LoVo (cell line): ENCODE measurements at regions not wholly inside any gene's neighbourhood (a gene's known extent, or its start where the extent isn't known, plus 50 kb on each side); places are given as distances from the start of the nearest gene placed in this dataset.

Experiments
- DNase-seq: peaks from one replicate; pipeline ENCODE4 v3.0.0-alpha.2; 2016; ENCODE audit warnings: low spot score

DNA sequence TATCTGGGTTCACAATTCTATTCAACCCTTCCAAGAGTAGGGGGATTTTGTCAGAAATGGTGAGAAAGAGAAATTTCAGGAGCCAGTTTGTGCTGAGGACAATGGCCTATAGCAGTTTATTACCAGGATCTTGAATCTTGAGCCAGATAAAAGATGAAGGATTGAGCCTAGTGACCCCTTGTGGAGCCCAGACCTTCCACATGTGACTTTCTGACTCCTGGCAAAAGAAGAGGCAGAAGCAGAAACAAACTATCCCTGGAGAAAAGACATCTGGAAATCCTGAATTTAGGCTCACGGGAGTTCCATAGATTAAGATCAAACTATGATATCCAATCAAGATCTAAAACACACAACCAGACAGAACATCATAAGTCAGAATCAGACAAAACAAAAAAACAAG is 60.9 kb upstream of the CHRM2 start:
- no peak for DNase-seq

DNA sequence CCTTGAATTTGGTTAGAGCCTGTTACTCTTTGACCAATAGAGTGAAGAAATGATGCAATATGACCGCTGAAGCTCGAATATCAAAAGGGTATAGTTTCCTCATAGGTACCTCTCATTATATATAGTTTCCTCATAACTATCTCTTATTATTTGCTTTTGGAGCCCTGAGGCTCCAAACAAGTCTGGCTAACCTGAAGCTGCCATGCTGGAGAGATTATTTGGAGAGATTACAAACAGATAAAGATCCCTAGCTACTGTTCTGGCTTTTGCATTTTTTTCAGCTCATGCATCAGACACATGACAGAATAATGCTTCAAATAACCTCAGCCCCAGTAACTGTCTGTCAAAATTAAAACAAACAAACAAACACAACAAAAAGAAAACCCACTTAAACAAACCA is 65.4 kb upstream of the CHRM2 start:
- DNase-seq = no peak

DNA sequence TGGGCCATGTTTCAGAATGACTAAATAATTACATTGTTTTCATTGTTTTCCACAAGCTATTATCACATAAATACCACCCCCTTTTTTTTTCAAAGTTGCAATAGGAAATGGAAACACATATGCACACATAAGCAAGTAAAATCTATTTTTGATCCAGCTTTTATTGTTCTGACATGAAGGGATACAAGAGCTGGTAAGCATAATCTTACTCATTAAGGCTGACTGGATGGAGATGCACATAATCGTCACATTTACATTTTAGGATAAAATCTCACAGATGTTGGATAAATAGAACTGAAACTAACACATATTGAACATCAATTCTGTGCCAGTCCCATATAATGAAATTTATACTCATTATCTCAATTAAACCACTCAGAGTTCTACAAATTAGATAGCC is 84.5 kb upstream of the CHRM2 start:
- DNase-seq = no peak

DNA sequence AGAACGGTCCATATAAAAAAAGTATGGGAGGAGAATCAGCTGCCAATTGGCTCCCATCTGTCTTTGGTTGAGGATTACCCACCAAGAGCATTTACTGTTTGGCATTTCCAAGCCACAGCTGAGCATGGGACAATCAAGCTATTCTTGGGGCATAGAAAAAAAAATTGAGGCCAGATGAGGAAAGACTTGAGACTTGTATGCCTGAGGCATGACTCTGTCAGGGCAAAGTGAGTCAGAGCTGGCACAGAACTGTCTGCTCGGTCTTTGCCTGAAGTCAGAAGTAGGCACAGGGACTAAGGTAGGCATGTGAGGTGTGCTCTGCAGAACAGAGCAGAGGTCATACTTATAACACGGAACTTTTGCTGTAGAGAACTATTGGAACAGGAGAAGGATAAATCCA is 126.5 kb upstream of the CHRM2 start:
- DNase-seq = no peak

DNA sequence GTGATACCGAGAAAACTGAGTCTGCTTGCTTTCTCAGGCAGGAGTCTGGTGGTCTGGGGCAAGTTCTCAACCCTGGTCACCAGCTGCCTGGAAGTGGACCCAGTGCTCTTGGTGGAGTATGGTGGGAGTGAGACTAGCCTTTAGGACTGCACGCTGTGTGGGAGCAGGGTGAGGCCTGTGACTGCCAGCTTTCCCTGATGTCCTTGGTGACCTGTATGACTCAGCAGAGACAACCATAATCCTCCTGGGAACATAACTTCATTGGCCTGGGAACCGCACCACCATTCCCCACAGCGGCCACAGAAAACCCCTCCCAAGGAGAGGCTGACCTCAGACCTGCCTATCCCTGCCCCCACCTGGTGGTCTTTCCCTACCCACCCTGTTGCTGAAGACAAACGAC is 139.5 kb upstream of the CHRM2 start:
- no peak for DNase-seq

DNA sequence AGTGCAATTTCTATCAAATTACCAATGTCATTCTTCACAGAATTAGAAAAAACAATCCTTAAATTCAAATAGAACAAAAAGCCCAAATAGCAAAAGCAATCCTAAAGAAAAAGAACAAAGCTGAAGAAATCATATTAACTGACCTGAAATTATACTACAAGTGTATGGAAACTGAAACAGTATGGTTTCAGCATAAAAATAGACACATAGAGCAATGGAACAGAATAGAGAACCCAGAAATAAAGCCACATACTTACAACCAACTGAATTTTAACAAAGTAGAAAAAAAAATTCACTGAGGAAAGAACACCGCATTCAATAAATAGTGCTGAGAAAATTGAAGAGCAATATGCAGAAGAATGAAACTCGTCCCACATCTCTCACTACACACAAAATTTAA is 142.0 kb upstream of the CHRM2 start:
- DNase-seq = no peak

DNA sequence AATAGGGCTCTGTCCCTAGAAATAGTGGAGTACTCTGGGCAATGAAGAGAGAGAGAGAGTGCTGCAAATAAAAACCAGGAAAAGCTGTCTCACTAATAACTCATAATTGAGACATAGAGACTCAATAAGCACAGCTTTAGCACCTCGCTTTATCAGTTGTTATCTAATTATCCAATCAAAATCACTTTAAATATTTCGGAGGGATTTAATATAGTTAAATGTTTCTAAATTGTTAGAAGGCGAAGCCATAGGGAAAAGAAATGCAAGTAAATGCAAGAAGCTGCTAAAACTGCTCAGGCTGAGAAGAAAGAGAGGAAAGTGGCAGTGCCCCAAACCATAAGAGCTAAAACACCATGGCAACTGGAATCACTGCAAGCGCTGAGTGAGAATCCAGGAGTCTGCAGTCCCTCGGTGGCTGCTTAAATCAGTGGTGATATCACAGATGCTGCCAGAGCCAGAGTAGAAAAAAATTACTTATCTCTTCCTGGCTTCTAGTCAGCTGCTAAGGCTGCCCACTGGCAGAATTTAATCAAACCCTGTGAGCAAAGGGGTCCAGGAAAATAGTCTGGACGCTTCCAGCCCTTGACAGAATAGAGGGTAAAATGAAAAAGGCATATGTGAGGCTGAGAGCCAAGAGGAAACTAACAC is 150.4 kb upstream of the CHRM2 start:
- no peak for DNase-seq

DNA sequence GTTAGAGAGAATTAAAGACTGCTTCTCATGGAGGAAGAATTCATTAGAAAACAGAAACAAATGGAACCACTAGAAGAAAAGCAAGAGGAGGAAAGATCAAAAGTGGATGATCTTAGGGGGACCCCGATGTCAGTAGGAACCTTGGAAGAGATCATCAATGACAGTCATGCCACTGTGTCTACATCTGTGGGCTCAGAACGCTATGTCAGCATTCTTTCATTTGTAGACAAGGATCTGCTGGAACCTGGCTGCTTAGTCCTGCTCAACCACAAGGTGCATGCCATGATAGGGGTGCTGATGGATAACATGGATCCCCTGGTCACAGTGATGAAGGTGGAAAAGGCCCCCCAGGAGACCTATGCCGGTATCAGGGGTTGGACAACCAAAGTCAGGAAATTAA is 154.4 kb upstream of the CHRM2 start:
- DNase-seq = no peak

DNA sequence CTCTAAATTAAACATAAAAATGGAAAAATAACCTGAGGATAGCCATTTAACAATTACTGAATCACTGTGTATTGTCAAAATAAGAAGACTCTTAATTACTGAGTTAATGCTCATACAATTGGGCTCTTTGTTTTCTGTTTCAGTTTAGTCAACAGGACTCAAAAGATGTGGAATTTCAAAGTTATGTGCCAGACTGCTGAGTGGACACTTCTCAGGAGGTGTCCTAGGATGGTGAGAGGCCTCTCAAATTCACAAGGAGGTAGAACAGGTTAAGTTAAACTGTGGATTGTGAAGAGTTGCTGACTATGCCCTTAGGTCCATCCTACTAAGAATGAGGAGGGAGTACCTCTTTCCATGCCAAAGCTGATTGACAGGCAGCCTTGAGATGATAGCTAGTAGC is 157.7 kb upstream of the CHRM2 start:
- DNase-seq = no peak

DNA sequence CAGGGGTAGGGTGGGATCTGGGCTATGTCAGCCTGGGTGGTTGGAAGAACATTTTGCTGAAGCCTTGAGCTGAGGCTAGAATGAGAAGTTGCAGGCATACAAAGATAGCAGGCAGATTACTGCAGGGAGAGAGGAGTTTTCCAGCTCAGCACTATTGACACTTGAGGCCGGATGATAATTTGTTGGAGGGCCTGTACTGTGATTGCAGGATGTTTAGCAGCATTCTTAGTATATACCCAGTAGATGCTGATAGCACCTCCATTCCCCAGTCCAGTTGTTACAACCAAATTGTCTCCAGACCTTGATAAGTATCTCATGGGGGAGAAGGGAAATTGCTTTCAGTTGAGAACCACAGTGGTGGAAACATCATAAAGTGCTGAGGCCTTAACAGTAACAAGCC is 158.6 kb upstream of the CHRM2 start:
- DNase-seq = no peak

DNA sequence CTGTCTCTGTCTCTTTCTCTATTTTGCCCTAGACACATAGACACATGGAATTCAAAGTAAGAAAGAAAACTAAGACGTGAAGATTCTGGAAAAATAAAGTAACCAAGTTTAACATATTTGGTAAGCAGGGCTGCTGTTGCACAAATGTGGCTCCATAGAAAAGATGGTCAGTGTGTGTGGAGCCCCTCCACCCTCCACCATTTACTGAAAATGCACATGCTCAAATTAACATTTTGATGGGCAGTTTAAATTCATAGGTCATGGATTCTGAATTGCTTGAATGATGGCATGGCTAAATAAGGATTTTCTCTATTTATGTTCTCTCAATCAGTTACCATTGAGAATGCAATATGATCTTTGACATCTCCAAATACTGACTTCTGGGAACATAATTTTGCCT is 165.5 kb upstream of the CHRM2 start:
- DNase-seq = no peak

DNA sequence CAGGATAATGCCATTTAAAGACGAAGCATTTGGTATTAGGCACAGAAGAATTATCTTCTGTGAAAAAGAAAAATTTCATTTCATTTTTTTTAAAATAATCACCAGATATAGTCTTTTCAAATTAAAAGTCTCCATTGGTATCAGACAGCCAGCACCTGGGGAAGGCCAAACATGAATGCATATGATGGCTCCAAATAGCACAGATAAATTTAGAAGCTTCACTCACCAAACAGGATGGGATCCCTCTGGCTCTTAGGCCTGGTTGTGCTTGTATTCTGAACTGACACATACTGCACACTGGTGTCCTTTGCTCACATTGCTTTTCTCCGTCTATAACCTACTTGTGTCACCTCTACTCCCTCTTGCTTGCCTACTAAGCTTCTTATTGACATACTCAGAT is 169.5 kb upstream of the CHRM2 start:
- no peak for DNase-seq

DNA sequence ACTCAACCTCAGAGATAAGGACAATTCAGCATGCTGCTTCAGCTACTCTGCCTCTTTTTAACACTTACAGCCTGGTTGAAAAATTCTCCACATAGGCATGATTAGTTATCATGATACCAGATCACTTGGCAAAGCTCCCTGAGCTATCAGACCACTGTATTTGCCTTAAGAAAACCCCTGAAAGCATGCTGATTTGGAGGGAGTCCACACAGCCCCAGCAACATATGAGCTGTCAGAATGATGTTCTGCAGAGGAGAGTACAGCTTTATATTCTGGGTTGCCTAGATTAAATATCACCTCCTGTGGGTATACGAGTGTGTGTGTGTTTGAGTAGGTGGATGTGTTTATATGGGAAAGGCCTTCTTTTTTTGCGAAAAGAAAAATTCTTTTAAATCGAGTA is 170.2 kb upstream of the CHRM2 start:
- no peak for DNase-seq

DNA sequence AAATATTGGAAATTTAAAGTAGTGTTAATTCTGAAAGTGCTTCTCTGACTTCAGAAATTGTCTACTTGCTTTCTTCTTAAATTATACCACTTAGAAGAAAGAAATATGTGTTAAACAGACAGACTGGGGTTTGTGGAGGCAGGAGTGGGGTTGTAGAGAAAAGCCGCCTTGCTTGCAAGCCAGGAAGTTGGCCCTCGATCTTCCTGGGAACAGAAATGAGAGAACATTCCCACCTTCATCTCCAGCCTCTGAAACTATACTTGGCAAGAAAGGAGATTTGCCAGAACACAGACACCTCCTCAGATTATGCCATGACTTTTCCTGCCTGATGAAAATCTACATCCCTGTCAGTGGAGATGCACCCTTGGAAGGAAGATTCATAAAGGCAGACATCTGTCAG is 171.2 kb upstream of the CHRM2 start:
- no peak for DNase-seq

DNA sequence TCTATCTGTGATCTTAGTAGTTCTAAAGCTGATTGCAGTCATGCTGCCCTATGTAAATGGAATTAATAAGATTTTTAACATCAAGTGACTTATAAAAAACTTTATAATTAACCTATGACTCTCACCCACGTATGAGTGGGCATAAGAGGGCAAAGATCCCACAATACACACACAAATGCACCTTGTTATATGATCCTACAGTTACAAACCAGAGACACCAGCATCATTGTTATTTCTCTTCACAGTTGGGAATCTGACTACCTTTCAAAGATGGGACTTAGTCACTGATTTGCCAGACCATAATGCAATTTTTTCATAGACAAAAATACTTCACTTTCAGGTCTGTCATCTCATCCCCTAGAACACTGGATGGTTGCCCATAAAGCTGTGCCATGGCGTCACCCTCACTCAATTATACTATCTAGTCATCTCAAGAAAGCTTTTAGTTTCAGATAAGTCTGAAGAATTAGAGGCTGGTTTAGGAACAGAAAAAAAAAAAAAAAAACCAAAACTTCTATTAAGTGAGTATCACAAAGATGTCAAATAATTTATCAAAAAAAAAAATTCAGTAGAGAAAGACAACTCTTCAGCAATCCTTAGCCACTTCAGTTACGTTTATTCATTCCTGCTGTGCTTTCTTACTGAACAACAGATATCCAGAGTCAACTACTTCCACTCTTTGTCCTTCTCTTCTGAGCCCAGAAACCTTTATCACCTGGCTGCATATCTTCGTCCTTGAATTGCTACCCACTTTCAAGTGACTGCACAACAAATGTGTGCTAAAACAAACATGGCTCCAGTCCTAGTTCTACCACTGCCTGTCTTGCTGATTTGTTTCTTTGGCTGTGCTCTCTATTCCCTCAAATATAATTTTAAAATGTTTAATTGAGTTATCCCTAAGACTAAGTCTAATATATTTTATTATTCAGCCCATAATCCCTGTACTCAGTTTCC is 175.0 kb upstream of the CHRM2 start:
- DNase-seq = no peak

DNA sequence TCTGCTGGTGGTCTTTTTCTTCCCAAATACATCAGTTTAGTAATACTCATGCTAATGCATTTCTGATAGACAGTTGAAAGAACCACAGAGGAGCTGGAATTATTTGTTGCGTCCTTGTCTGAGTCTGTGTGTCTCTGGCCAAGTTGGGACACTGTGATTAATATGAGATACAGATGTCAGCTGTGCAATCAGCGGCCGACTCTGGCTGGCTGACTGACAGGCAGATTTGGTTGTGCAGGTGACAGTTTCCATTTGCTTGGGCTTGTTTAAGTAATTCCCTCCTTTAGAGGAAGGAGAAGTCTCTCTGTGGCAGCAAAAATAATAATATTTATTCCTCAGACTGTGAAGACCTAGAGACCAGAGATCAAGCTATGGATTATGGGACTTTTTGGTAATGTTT is 176.2 kb upstream of the CHRM2 start:
- no peak for DNase-seq

DNA sequence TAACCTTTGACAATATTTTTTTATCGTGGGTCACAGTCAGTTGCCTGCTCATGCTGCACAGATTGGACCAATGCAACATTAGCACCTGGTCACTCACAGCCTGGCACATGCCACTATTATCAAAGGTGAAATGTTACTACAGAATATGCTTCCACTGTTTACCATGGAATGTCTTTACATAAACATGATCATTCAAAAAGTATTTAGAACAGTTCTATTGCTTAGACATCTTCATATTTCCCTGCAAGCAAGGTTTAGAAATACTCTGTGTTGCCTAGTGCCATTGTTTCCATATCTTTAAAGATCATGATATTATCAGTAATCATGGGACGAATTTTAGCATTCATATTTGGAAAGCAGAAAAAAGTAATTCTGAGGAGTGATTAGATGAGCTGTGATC is 179.9 kb upstream of the CHRM2 start:
- DNase-seq = no peak

DNA sequence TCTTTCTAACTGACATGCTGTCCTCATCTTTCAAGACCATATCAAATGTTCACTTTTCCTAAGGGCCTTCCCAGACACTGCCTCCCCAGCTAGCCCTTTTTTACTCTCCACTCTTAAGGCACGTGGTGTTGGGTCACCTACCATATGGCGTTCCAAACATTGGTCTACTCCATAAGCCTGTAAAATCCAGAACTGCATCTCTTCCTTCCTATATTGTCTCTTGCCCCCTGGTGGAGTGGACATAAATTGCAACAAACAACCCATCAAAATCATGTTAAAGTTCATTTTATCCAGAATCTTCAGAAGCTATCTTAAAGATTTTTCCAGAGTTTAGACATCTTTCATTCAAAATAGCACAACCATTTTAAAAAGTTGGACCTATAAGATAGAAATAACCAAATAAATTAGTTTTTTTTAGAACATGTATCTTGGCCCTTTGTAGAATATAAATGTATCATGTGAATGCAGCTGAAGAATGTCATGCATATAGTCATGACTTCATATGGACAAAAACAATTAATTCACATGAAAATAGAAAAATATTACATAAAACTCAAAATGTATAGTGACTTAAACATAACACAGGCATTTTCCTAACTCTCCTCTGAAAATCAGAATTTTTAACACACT is 180.6 kb upstream of the CHRM2 start:
- peak; percentile 26 for DNase-seq

DNA sequence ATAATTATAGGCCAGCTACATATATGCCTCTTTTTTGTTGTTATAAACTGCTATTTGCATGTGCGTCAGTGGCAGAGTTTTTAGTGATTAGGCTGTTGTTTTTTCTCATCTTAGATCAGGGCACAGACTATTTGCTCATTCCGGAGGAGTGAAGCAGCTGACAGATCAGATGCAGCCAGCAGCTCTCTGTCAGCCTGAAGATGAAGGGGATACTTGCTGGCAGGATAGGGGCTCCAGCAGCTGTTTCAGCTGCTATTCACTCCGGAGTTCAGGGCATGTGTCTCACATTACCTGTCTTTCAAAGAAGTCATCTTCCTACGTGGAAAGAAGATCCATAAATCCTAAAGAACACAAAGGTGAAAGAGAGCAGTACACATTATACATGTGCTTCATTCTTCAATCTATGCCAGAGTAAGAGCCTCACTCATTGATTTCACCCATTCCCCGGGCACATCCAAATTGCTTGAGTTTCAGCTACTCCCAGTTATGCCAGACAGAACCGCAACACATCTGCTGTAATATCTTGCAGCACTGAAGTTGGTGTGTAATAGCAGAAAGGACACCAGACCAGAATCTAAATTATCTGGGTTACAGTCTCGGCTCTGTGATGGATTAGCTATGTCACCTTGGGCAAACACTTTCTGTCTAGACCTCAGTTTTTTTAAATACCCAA is 182.8 kb upstream of the CHRM2 start:
- no peak for DNase-seq

DNA sequence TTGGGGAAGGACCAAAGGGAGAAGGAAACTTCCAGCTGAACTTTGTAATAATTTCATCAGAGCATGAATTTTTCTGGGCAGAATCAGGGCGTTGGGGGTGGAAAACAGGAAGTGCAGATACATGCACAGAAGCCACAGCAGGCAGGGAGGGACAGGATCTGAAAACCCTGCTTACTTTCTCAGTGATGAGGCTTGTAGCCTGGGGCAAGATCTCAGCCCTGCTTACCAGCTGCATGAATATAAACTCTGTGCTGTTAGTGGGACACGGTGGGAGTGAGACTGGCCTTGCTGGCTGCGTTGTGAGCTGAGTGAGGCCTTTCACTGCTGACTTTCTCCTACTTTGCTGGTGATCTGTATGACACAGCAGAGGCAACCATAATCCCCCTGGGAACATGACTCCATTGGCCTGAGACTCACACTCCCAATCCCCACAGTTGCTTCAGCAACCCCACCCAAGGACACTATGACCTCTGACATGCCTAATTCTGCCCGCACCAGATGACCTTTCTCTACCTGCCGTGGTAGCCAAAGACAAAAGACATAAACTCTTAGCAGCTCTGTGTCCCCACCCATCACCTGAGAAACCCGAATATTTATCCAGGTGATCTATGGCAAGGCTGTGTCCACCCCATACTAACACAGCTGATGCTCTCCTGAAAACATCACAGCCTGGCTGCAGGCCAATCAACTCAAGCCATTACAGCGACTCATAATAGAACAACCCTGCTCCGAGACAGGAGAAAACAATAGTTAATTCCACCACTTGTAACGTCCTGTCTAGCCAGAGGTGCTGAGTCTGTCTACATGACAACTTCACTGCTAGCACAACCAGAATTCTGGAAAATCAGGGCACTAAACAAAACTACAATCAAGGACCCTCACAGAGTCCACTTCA is 190.7 kb upstream of the CHRM2 start:
- DNase-seq = no peak

DNA sequence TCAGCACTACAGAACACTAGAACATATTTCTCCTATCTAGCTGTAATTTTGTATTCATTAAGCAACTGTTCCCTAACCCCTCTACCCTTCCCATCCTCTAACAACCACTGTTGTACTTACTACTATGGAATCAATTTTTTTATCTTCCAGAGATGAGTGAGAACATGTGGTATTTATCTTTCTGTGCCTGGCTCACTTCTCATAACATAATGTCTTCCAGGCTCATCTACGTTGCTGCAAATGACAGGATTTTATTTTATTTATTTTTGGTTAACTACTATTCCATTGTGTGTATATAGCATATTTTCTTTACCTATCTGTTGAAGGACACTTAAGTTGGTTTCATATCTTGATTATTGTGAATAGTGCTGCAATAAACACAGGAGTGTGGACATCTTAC is 200.9 kb upstream of the CHRM2 start:
- DNase-seq = no peak
